NT2/D1 (cell line): ENCODE measurements at regions not wholly inside any gene's neighbourhood (a gene's known extent, or its start where the extent isn't known, plus 50 kb on each side); places are given as distances from the start of the nearest gene placed in this dataset.

Experiments used
- DNase-seq: peaks from one replicate; pipeline ENCODE4 v3.0.0-alpha.2; 2011; ENCODE audit warnings: low read depth, low spot score
- H3K27me3 ChIP-seq: 2 replicates; pipeline ENCODE4 v1.6.0; 2011; ENCODE audit warnings: mild to moderate bottlenecking; ENCODE audit not compliant: insufficient read length, insufficient read depth
- H3K36me3 ChIP-seq: 2 replicates; pipeline ENCODE4 v1.6.1; 2011; ENCODE audit warnings: mild to moderate bottlenecking, low read length, mixed read lengths; ENCODE audit not compliant: insufficient read depth, insufficient read length
- H3K4me1 ChIP-seq: 2 replicates; pipeline ENCODE4 v1.5.1; 2011; ENCODE audit not compliant: insufficient read depth, insufficient read length
- H3K4me3 ChIP-seq: 2 replicates; pipeline ENCODE4 v1.5.1; 2011; ENCODE audit warnings: low read depth; ENCODE audit not compliant: insufficient read length
- H3K9ac ChIP-seq: 2 replicates; pipeline ENCODE4 v1.6.0; 2011; ENCODE audit warnings: low read depth; ENCODE audit not compliant: insufficient read length
- H3K9me3 ChIP-seq: 2 replicates; pipeline ENCODE4 v1.5.1; 2011; ENCODE audit warnings: mild to moderate bottlenecking, low read length; ENCODE audit not compliant: insufficient read depth
- SUZ12 ChIP-seq: IDR thresholded peaks from 2 replicates; pipeline ENCODE4 v1.6.1; 2011; ENCODE audit not compliant: insufficient read length, insufficient read depth; ENCODE audit errors: extremely low read depth
- YY1 ChIP-seq: IDR thresholded peaks from 2 replicates; pipeline ENCODE4 v1.6.1; 2011; ENCODE audit not compliant: insufficient read length, insufficient read depth
- ZNF274 ChIP-seq: IDR thresholded peaks from 2 replicates; pipeline ENCODE4 v1.6.1; 2011; ENCODE audit warnings: mild to moderate bottlenecking, low read depth, low read length

GRCh38 chr18:21928925-21929324, 188.3 kb downstream of the MIB1 start:
- DNase-seq = no peak
- TF ChIP-seq SUZ12 (no peak), YY1 (no peak), ZNF274 (no peak)
- Histone ChIP-seq H3K4me3 (no peak overlapping the region), H3K9me3 (no peaks in the 10 kb centered on the region), H3K27me3 (peaks cover 20% of the 10 kb centered on the region), H3K4me1 (peaks cover 4% of the 10 kb centered on the region), H3K9ac (no peak overlapping the region), H3K36me3 (no peaks in the 10 kb centered on the region)

DNA sequence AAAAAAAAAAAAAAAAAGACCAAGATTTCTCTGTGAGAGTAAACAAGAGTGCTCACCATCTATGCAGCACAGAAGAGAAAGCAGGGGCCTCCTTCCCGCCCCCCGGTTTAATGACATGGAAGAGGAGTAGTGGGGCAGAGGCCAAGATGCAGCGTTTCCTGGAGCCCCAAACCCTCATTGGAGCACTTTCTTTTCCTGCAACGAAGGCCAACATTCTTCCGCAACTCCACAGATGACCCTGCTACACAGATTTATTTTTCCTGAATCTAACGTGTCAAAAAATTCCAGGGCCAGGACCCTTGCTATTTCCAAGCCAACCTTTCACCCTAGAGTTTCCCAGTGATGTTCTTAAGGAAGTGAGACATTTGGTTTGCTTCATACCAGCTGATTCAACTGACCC, 189.6 kb downstream of the MIB1 start:
- peaks cover 9% of the 10 kb centered on the region for H3K4me1 ChIP-seq
- no peak overlapping the region for H3K9ac ChIP-seq
- TF ChIP-seq ZNF274 = no peak
- no peak for TF ChIP-seq YY1
- no peak for TF ChIP-seq SUZ12
- peaks cover 27% of the 10 kb centered on the region for H3K27me3 ChIP-seq
- no peak overlapping the region for H3K4me3 ChIP-seq
- no peaks in the 10 kb centered on the region for H3K9me3 ChIP-seq
- H3K36me3 ChIP-seq = no peaks in the 10 kb centered on the region
- no peak for DNase-seq

DNA sequence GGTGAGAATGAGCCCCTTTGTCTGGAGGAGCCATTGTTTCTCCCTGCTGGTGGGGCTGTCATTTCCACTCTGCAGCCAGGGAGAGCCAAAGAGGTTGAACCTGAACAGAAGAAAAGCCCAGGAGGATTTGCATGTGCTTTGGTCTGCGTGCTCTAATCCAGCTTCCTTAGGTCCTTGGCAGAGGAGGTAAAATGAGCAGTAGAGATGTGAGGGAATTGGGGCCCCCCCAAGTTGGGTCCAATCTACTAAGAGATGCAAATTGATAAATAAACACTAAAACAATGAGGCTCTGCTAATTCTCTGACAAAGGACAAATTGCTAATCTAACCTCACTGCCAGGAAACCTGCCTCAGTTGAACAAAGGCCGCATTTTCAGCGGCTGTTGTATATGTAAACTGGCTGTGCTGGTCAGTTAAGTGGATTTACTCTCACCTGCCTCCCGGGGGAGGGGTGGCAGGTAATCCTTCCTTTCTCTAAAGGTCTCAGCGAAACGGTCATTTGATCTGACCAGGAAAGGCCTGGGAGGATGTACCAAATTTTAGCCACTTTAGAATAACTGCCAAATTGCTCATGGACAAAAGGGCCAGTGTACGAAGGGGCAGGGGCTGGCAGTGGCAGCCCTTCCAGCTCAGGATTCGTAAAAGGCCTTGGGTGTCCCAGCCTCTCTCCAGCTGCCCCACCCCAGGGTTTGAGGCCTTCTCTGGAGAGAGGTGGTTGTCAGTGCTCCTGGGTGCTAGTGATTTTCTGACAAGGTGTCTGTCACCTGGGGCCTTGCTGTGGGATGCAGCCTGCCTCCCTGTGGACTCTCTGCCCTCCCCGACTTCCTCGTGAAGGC, 193.6 kb downstream of the MIB1 start:
- Histone ChIP-seq H3K4me3 (no peak overlapping the region), H3K4me1 (peaks cover 9% of the 10 kb centered on the region), H3K9ac (no peak overlapping the region), H3K27me3 (peaks cover 51% of the 10 kb centered on the region), H3K36me3 (no peaks in the 10 kb centered on the region), H3K9me3 (no peaks in the 10 kb centered on the region)
- DNase-seq = peak; percentile 42
- TF ChIP-seq SUZ12 (no peak), YY1 (no peak)

GRCh38 chr18:21934766-21935015, 194.1 kb downstream of the MIB1 start:
- DNase-seq = no peak
- TF ChIP-seq SUZ12 (no peak), YY1 (no peak), ZNF274 (no peak)
- Histone ChIP-seq H3K27me3 (peaks cover 48% of the 10 kb centered on the region), H3K9ac (no peak overlapping the region), H3K4me3 (no peak overlapping the region), H3K36me3 (no peaks in the 10 kb centered on the region), H3K4me1 (peaks cover 9% of the 10 kb centered on the region), H3K9me3 (no peaks in the 10 kb centered on the region)

DNA sequence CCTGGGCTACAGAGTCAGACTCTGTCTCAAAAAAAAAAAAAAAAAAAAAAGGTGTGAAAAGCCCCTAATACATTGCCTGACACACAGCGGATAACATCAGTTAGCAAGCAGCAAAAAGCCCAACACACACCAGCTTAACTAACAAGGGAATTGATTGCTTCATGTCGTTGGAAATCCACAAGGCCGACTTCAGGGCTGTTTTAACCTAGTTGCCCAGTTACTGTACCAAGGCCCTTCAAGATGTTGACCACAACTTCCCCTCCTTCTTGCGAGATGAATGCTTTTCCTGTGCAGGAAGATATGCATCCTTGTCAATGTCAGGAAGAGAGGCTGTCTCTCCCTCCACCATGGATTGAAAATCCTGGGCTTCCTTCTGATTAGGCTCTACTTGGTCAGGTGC, 202.9 kb downstream of the MIB1 start:
- Histone ChIP-seq H3K36me3 (no peaks in the 10 kb centered on the region), H3K9ac (no peak overlapping the region), H3K9me3 (no peaks in the 10 kb centered on the region), H3K27me3 (peaks cover 3% of the 10 kb centered on the region), H3K4me1 (no peaks in the 10 kb centered on the region), H3K4me3 (no peak overlapping the region)
- TF ChIP-seq YY1 = no peak
- DNase-seq = no peak

GRCh38 chr18:21949326-21950015, 208.9 kb downstream of the MIB1 start:
- Histone ChIP-seq H3K9me3 (no peaks in the 10 kb centered on the region), H3K27me3 (no peaks in the 10 kb centered on the region), H3K4me3 (no peak overlapping the region), H3K9ac (no peak overlapping the region), H3K36me3 (no peaks in the 10 kb centered on the region), H3K4me1 (no peaks in the 10 kb centered on the region)
- DNase-seq = no peak
- no peak for TF ChIP-seq SUZ12
- TF ChIP-seq YY1 = no peak
- TF ChIP-seq ZNF274 = no peak

DNA sequence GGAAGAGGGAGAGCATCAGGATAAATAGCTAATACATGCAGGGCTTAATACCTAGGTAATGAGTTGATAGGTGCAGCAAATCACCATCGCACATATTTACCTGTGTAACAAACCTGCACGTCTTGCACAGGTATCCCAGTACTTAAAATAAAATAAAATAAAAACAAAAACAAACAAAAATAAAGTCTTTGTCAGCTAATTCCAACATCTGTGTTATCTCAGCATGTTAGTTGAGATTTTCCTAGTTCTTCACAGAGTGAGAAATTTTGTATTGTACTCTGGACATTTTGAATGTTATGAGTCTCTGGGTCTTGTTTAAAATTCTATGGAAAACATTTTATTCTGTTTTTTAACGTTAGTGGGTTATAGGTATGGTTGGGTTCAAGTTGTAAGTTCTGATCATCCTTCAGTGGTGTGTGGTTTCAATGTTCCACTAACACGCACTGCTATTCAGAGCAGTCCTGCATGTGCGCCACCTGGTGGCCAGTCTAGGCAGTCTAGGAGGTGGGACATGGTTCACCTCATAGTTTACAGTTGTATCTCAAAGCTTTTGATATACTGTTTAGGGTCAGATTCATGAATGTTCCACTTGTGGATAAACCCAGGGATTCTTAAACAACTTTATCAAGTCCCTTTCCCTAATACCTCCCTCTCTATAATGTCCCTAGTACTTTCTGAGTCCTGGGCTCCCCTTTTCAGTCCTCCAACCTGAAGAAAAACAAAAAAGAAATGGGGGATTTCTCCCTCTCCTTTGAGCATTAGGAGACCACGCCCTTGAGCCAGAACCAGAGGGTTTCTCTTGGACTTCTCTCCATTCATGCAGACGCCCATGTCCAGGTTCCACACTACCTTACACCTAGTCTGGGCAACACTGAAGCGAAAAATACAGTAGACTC, 213.4 kb upstream of the GATA6 start:
- DNase-seq = peak; percentile 25

More for the DNA sequence above, 213.4 kb upstream of the GATA6 start:
- Histone ChIP-seq H3K9me3 (no peaks in the 10 kb centered on the region), H3K9ac (no peak overlapping the region), H3K36me3 (no peaks in the 10 kb centered on the region), H3K27me3 (no peaks in the 10 kb centered on the region), H3K4me3 (no peak overlapping the region), H3K4me1 (no peaks in the 10 kb centered on the region)
- no peak for TF ChIP-seq YY1
- TF ChIP-seq ZNF274 = no peak
- no peak for TF ChIP-seq SUZ12
